Panc1 (cell line): ENCODE measurements at regions not wholly inside any gene's neighbourhood (a gene's known extent, or its start where the extent isn't known, plus 50 kb on each side); places are given as distances from the start of the nearest gene placed in this dataset.

Experiments
- ATAC-seq: fragments of 200-7000 bp; cut with Tn5 transposase; 2 replicates; pipeline ENCODE4 v1.9.1; 2020; ENCODE audit warnings: mild to moderate bottlenecking, moderate library complexity
- BruUV-seq: library from RNA; stranded (reverse); fragments of 400-500 nt; replicated peaks from 2 replicates; lab custom pipeline; 2021; lab: Mats Ljungman, UMichigan
- CTCF ChIA-PET: fragments of 300-600 bp; sonication (Branson Sonifier 250); formaldehyde crosslinking; loops from one replicate; lab custom pipeline; 2022; ENCODE audit warnings: antibody characterized with exemption; lab: Charles Lee
- POLR2A ChIA-PET: fragments of 300-600 bp; sonication (Branson Sonifier 250); formaldehyde crosslinking; loops from one replicate; lab custom pipeline; 2022; ENCODE audit warnings: antibody characterized with exemption; lab: Charles Lee
- DNase-seq: peaks from one replicate; pipeline ENCODE4 v3.0.0-alpha.2; 2010; ENCODE audit warnings: low read depth, low spot score
- H3K27ac ChIP-seq: 2 replicates; pipeline ENCODE4 v1.5.1; 2011; ENCODE audit warnings: mild to moderate bottlenecking, low read length, inconsistent platforms
- H3K27me3 ChIP-seq: fragments of 200-500 bp; sonication (Bioruptor generic); 2 replicates; pipeline ENCODE4 v1.6.0; 2014; ENCODE audit warnings: low read length, inconsistent platforms; ENCODE audit not compliant: control insufficient read depth, insufficient read depth
- H3K36me3 ChIP-seq: fragments of 200-500 bp; sonication (Bioruptor generic); 2 replicates; pipeline ENCODE4 v1.5.1; 2014; ENCODE audit warnings: inconsistent platforms, mild to moderate bottlenecking, low read length, moderate library complexity; ENCODE audit not compliant: control insufficient read depth, insufficient read depth
- H3K4me1 ChIP-seq: 2 replicates; pipeline ENCODE4 v1.5.1; 2011; ENCODE audit warnings: inconsistent platforms, mild to moderate bottlenecking, low read length, moderate library complexity; ENCODE audit not compliant: control insufficient read depth, insufficient read depth
- H3K4me3 ChIP-seq, 2 experiments: 2 replicates each; pipeline ENCODE4 v1.5.1; 2011 to 2012; ENCODE audit warnings: low read depth in 2 of 2, low read length in 2 of 2, mild to moderate bottlenecking in 2 of 2, inconsistent platforms in 1 of 2, moderate library complexity in 1 of 2
- H3K9me3 ChIP-seq: fragments of 200-500 bp; sonication (Bioruptor generic); 2 replicates; pipeline ENCODE4 v1.5.1; 2014; ENCODE audit warnings: low read depth, mild to moderate bottlenecking, inconsistent platforms, low read length, moderate library complexity; ENCODE audit not compliant: control insufficient read depth, insufficient read depth
- CTCF ChIP-seq: fragments of 450-650 bp; IDR thresholded peaks from 2 replicates; pipeline ENCODE4 v1.5.1; 2017; ENCODE audit warnings: mild to moderate bottlenecking
- POLR2AphosphoS5 ChIP-seq: IDR thresholded peaks from 2 replicates; pipeline ENCODE4 v1.6.1; 2012; ENCODE audit warnings: mild to moderate bottlenecking, low read depth, low read length, moderate library complexity
- SIN3A ChIP-seq: IDR thresholded peaks from 2 replicates; pipeline ENCODE4 v1.6.1; 2012; ENCODE audit warnings: low read depth, mild to moderate bottlenecking, low read length, moderate library complexity, borderline replicate concordance; ENCODE audit not compliant: insufficient read depth
- TCF7L2 ChIP-seq: IDR thresholded peaks from 2 replicates; pipeline ENCODE4 v1.6.1; 2011; ENCODE audit warnings: mild to moderate bottlenecking, low read depth, low read length, inconsistent platforms
- in situ Hi-C: cut with HindIII; loops from 2 replicates; pipeline ENCODE4 v1.10.0; 2016; ENCODE audit warnings: low sequenced_read_pairs, low pct_unique_long_range_greater_than_20kb
- intact Hi-C: fragments of 100-400 bp; cut with micrococcal nuclease; formaldehyde crosslinking; loops from one replicate; pipeline ENCODE4 v1.10.0; 2022; ENCODE audit not compliant: unreplicated experiment
- TF ChIP-seq, protein P1 (sequence below), 2 experiments: IDR thresholded peaks; 2 replicates each; pipeline ENCODE4 v1.6.1; 2011 to 2012; ENCODE audit warnings: low read depth in 2 of 2, control low read depth in 1 of 2, low read length in 1 of 2, mild to moderate bottlenecking in 1 of 2, moderate library complexity in 1 of 2; ENCODE audit not compliant: insufficient read depth in 1 of 2

GRCh38 chr6:1222728-1223595, 88.9 kb upstream of the FOXQ1 start:
- no peaks in the 10 kb centered on the region for H3K9me3 ChIP-seq
- in situ Hi-C loops (no loop called here), intact Hi-C loops (no loop called here)
- DNase-seq (no peak), ATAC-seq (no peak)
- H3K27ac ChIP-seq = no peak overlapping the region
- H3K36me3 ChIP-seq = no peaks in the 10 kb centered on the region
- H3K27me3 ChIP-seq = no peaks in the 10 kb centered on the region
- H3K4me3 ChIP-seq = no peak overlapping the region
- no peaks in the 10 kb centered on the region for H3K4me1 ChIP-seq
- no TSS peak for BruUV-seq
- ChIA-PET CTCF (no interaction called here), POLR2A (no interaction called here)
- no peak for TF ChIP-seq SIN3A
- no peak for TF ChIP-seq POLR2AphosphoS5
- no peak for TF ChIP-seq CTCF
- TF ChIP-seq TCF7L2 = no peak
- TF ChIP-seq, protein P1, sequence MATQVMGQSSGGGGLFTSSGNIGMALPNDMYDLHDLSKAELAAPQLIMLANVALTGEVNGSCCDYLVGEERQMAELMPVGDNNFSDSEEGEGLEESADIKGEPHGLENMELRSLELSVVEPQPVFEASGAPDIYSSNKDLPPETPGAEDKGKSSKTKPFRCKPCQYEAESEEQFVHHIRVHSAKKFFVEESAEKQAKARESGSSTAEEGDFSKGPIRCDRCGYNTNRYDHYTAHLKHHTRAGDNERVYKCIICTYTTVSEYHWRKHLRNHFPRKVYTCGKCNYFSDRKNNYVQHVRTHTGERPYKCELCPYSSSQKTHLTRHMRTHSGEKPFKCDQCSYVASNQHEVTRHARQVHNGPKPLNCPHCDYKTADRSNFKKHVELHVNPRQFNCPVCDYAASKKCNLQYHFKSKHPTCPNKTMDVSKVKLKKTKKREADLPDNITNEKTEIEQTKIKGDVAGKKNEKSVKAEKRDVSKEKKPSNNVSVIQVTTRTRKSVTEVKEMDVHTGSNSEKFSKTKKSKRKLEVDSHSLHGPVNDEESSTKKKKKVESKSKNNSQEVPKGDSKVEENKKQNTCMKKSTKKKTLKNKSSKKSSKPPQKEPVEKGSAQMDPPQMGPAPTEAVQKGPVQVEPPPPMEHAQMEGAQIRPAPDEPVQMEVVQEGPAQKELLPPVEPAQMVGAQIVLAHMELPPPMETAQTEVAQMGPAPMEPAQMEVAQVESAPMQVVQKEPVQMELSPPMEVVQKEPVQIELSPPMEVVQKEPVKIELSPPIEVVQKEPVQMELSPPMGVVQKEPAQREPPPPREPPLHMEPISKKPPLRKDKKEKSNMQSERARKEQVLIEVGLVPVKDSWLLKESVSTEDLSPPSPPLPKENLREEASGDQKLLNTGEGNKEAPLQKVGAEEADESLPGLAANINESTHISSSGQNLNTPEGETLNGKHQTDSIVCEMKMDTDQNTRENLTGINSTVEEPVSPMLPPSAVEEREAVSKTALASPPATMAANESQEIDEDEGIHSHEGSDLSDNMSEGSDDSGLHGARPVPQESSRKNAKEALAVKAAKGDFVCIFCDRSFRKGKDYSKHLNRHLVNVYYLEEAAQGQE (IDR thresholded peaks at IDR 0.05; ENCODE audit: insufficient read depth in 1 of 2, low read depth in 2 of 2, low read length in 1 of 2) = no peak

DNA sequence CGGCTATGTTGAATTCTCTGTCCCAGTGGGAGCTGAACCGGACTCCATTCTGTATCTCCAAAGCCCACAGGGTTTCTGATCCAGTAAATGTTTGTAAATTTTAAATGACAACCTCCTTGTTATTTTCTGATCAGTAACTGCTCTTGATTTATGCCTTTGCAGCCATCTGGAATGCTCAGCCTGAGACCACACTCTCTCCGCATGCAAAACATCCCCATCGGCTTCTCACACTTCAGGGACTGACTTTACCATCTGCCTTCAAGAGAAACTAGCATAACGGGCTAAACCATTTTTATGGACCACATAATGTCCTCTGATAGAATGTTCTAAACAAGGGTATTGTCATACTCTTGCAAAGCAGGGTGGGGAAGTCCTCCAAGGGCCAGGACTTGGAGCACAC, 94.5 kb upstream of the FOXQ1 start:
- ChIA-PET POLR2A (no interaction called here), CTCF (no interaction called here)
- Histone ChIP-seq H3K27me3 (no peaks in the 10 kb centered on the region), H3K9me3 (no peaks in the 10 kb centered on the region), H3K36me3 (no peaks in the 10 kb centered on the region), H3K4me3 (no peak overlapping the region), H3K27ac (no peak overlapping the region), H3K4me1 (no peaks in the 10 kb centered on the region)
- TF ChIP-seq SIN3A (no peak), POLR2AphosphoS5 (no peak), CTCF (no peak), TCF7L2 (no peak)
- TF ChIP-seq, protein P1 (IDR thresholded peaks at IDR 0.05; ENCODE audit: insufficient read depth in 1 of 2, low read depth in 2 of 2, low read length in 1 of 2) = no peak
- DNase-seq (no peak), ATAC-seq (no peak)
- in situ Hi-C loops = no loop called here
- BruUV-seq = no TSS peak
- intact Hi-C loops = no loop called here
